ENCODE measurements at regions not wholly inside any gene's neighbourhood (a gene's known extent, or its start where the extent isn't known, plus 50 kb on each side); places are given as distances from the start of the nearest gene placed in this dataset.

- no peak for TF ChIP-seq CTCF (IDR thresholded peaks at IDR 0.05)
- DNase-seq (ENCODE audit: low spot score), result no peak
- ATAC-seq (ENCODE audit: low FRiP score), result no peak
These were observed 168.6 kb upstream of the KLF3 start for GRCh38 chr4:38495446-38495845.

GRCh38 chr4:38497121-38497520 lies 166.9 kb upstream of the KLF3 start:
- no peak for TF ChIP-seq CTCF (IDR thresholded peaks at IDR 0.05)
- no peak for DNase-seq (ENCODE audit: low spot score)
- ATAC-seq (ENCODE audit: low FRiP score), result no peak

- TF ChIP-seq CTCF (IDR thresholded peaks at IDR 0.05), result no peak
- no peak for ATAC-seq (ENCODE audit: low FRiP score)
- no peak for DNase-seq (ENCODE audit: low spot score)
These were observed 164.9 kb upstream of the KLF3 start for GRCh38 chr4:38499101-38499500.

GRCh38 chr4:38500433-38500832 lies 163.6 kb upstream of the KLF3 start:
- no peak for TF ChIP-seq CTCF (IDR thresholded peaks at IDR 0.05)
- DNase-seq (ENCODE audit: low spot score) (no peak), ATAC-seq (ENCODE audit: low FRiP score) (peak; percentile 64)

GRCh38 chr4:38501698-38502097 lies 162.3 kb upstream of the KLF3 start:
- ATAC-seq (ENCODE audit: low FRiP score), result no peak
- DNase-seq (ENCODE audit: low spot score), result no peak
- TF ChIP-seq CTCF (IDR thresholded peaks at IDR 0.05), result no peak

GRCh38 chr4:38503689-38504395 lies 160.2 kb upstream of the KLF3 start:
- ATAC-seq (ENCODE audit: low FRiP score) (no peak), DNase-seq (ENCODE audit: low spot score) (no peak)
- TF ChIP-seq CTCF (IDR thresholded peaks at IDR 0.05), result no peak

GRCh38 chr4:38504396-38504715 lies 159.6 kb upstream of the KLF3 start:
- DNase-seq (ENCODE audit: low spot score) (no peak), ATAC-seq (ENCODE audit: low FRiP score) (no peak)
- no peak for TF ChIP-seq CTCF (IDR thresholded peaks at IDR 0.05)
